NCI-H146 treated with DMSO at 0.1 percent for 48 hours (cell line): ENCODE measurements at regions not wholly inside any gene's neighbourhood (a gene's known extent, or its start where the extent isn't known, plus 50 kb on each side); places are given as distances from the start of the nearest gene placed in this dataset.

Source experiments
- DNase-seq: peaks from one replicate; lab custom pipeline; 2025; ENCODE audit not compliant: unreplicated experiment; lab: John Stamatoyannopoulos, UW

GRCh38 chr15:99507504-99508310 lies 58.1 kb upstream of the MEF2A start:
- DNase-seq = peak; percentile 30

- DNase-seq = no peak
Measured at GRCh38 chr15:99508311-99508645, 57.5 kb upstream of the MEF2A start.

- DNase-seq = no peak
Measured at GRCh38 chr15:99508852-99509251, 56.9 kb upstream of the MEF2A start.

- DNase-seq = no peak
Measured at GRCh38 chr15:99509686-99510461, 55.9 kb upstream of the MEF2A start.

- DNase-seq = no peak
Measured at GRCh38 chr15:99511531-99511865, 54.3 kb upstream of the MEF2A start.

GRCh38 chr15:99511866-99512661 lies 53.7 kb upstream of the MEF2A start:
- DNase-seq = no peak

- DNase-seq = no peak
Measured at GRCh38 chr15:99514306-99514705, 51.5 kb upstream of the MEF2A start.
